ENCODE measurements at regions not wholly inside any gene's neighbourhood (a gene's known extent, or its start where the extent isn't known, plus 50 kb on each side); places are given as distances from the start of the nearest gene placed in this dataset.

DNA sequence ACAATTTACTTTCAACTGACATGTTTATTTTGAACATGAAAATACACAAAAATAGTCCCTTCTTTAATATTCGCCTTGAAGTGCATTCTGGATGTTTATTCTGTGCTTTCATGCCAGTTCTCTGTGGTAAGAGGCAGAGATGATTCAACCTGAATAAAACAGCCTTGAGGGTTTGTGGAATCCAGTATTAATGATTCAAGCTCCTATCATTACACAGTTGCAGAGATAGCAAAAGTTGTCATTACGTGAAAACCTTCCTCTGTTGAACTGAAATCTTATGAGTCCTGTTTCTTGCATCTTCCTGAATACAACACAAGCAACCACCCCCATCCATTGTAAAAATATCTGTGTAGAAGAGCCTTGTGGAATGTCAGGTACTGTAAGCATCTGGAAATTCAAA lies 142.3 kb upstream of the HTR2A start:
- H3K4me3 ChIP-seq (ENCODE audit: control insufficient read depth in 2 of 3, extremely low read depth in 1 of 3, insufficient read depth in 2 of 3, low read depth in 1 of 3, low read length in 3 of 3), result no peak overlapping the region
- no peaks in the 10 kb centered on the region for H3K9me1 ChIP-seq (ENCODE audit: control insufficient read depth, extremely low read depth, insufficient read depth, low read length)
- no peaks in the 10 kb centered on the region for H4K20me1 ChIP-seq (ENCODE audit: control insufficient read depth, extremely low read depth, insufficient read depth, low read length)
- FAIRE-seq (peak; percentile 69), DNase-seq (ENCODE audit: low read depth, low spot score) (peak; percentile 26)
- H3K4me1 ChIP-seq (ENCODE audit: control insufficient read depth, extremely low read depth, insufficient read depth, low read length), result peaks cover 11% of the 10 kb centered on the region
- TF ChIP-seq, protein P1, sequence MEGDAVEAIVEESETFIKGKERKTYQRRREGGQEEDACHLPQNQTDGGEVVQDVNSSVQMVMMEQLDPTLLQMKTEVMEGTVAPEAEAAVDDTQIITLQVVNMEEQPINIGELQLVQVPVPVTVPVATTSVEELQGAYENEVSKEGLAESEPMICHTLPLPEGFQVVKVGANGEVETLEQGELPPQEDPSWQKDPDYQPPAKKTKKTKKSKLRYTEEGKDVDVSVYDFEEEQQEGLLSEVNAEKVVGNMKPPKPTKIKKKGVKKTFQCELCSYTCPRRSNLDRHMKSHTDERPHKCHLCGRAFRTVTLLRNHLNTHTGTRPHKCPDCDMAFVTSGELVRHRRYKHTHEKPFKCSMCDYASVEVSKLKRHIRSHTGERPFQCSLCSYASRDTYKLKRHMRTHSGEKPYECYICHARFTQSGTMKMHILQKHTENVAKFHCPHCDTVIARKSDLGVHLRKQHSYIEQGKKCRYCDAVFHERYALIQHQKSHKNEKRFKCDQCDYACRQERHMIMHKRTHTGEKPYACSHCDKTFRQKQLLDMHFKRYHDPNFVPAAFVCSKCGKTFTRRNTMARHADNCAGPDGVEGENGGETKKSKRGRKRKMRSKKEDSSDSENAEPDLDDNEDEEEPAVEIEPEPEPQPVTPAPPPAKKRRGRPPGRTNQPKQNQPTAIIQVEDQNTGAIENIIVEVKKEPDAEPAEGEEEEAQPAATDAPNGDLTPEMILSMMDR (optimal IDR thresholded peaks at IDR 0.05 in 1 of 3, IDR thresholded peaks at IDR 0.05 in 1 of 3, conservative IDR thresholded peaks at IDR 0.05 in 1 of 3; ENCODE audit: extremely low read depth in 1 of 3, insufficient read depth in 2 of 3, low read length in 3 of 3), result no peak
- TF ChIP-seq EZH2 (IDR thresholded peaks at IDR 0.05; ENCODE audit: low read length), result no peak
- no peaks in the 10 kb centered on the region for H3K36me3 ChIP-seq (ENCODE audit: control insufficient read depth in 2 of 2, extremely low read depth in 1 of 2, insufficient read depth in 2 of 2, low read length in 2 of 2)
- H3K9ac ChIP-seq (ENCODE audit: control insufficient read depth, extremely low read depth, insufficient read depth, low read length), result no peak overlapping the region
- no peak overlapping the region for H2AFZ ChIP-seq (ENCODE audit: control insufficient read depth, low read length)
- H3K27me3 ChIP-seq (ENCODE audit: control insufficient read depth, extremely low read depth, insufficient read depth, low read length), result peaks cover 7% of the 10 kb centered on the region
- H3K79me2 ChIP-seq (ENCODE audit: control insufficient read depth, insufficient read depth, low read length), result no peaks in the 10 kb centered on the region
- H3K27ac ChIP-seq (ENCODE audit: control insufficient read depth, insufficient read depth, low read length), result no peak overlapping the region
- H3K9me3 ChIP-seq (ENCODE audit: control insufficient read depth, low read depth, low read length), result no peaks in the 10 kb centered on the region
- no peak overlapping the region for H3K4me2 ChIP-seq (ENCODE audit: control insufficient read depth, extremely low read depth, insufficient read depth, low read depth, low read length)
- dilution Hi-C loops (cut with MboI; ENCODE audit: extremely low pct_ligation_motif_present, low sequenced_read_pairs), result no loop called here

DNA sequence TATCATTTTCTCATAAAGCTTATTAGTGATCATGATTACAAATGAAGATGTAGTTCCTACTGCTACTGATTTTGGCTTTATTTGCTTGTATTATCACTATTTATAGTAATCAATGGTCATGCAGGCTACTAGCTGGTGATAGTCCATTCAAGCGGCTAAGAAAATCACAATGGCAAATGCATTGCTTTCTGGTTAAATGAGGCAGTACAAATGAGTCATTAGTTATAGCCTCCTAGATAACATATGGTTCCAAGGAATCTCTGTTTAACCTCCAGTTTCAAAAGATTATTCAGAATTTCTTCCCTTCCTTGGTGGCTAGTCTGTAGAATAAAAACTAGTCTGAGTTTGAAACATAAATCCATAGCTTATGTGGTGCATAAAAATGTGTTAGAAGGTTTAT lies 141.3 kb upstream of the HTR2A start:
- H3K36me3 ChIP-seq (ENCODE audit: control insufficient read depth in 2 of 2, extremely low read depth in 1 of 2, insufficient read depth in 2 of 2, low read length in 2 of 2), result no peaks in the 10 kb centered on the region
- no peaks in the 10 kb centered on the region for H3K79me2 ChIP-seq (ENCODE audit: control insufficient read depth, insufficient read depth, low read length)
- peaks cover 2% of the 10 kb centered on the region for H3K27me3 ChIP-seq (ENCODE audit: control insufficient read depth, extremely low read depth, insufficient read depth, low read length)
- TF ChIP-seq, protein P1 (optimal IDR thresholded peaks at IDR 0.05 in 1 of 3, IDR thresholded peaks at IDR 0.05 in 1 of 3, conservative IDR thresholded peaks at IDR 0.05 in 1 of 3; ENCODE audit: extremely low read depth in 1 of 3, insufficient read depth in 2 of 3, low read length in 3 of 3), result no peak
- TF ChIP-seq EZH2 (IDR thresholded peaks at IDR 0.05; ENCODE audit: low read length), result no peak
- no peak overlapping the region for H2AFZ ChIP-seq (ENCODE audit: control insufficient read depth, low read length)
- FAIRE-seq (no peak), DNase-seq (ENCODE audit: low read depth, low spot score) (no peak)
- no peak overlapping the region for H3K27ac ChIP-seq (ENCODE audit: control insufficient read depth, insufficient read depth, low read length)
- H4K20me1 ChIP-seq (ENCODE audit: control insufficient read depth, extremely low read depth, insufficient read depth, low read length), result no peaks in the 10 kb centered on the region
- H3K4me3 ChIP-seq (ENCODE audit: control insufficient read depth in 2 of 3, extremely low read depth in 1 of 3, insufficient read depth in 2 of 3, low read depth in 1 of 3, low read length in 3 of 3), result no peak overlapping the region
- no peaks in the 10 kb centered on the region for H3K9me3 ChIP-seq (ENCODE audit: control insufficient read depth, low read depth, low read length)
- dilution Hi-C loops (cut with MboI; ENCODE audit: extremely low pct_ligation_motif_present, low sequenced_read_pairs), result no loop called here
- no peak overlapping the region for H3K9ac ChIP-seq (ENCODE audit: control insufficient read depth, extremely low read depth, insufficient read depth, low read length)
- H3K4me1 ChIP-seq (ENCODE audit: control insufficient read depth, extremely low read depth, insufficient read depth, low read length), result peaks cover 11% of the 10 kb centered on the region
- no peak overlapping the region for H3K4me2 ChIP-seq (ENCODE audit: control insufficient read depth, extremely low read depth, insufficient read depth, low read depth, low read length)
- no peaks in the 10 kb centered on the region for H3K9me1 ChIP-seq (ENCODE audit: control insufficient read depth, extremely low read depth, insufficient read depth, low read length)
